GM13977 (cell line): ENCODE measurements at regions not wholly inside any gene's neighbourhood (a gene's known extent, or its start where the extent isn't known, plus 50 kb on each side); places are given as distances from the start of the nearest gene placed in this dataset.

Experiments used
- DNase-seq: peaks from one replicate; pipeline ENCODE4 v3.0.0; 2012; ENCODE audit warnings: low spot score
- CTCF ChIP-seq: IDR thresholded peaks from 2 replicates; pipeline ENCODE4 v1.5.1; 2012; ENCODE audit warnings: mild to moderate bottlenecking, control low read depth; ENCODE audit not compliant: insufficient read depth; ENCODE audit errors: extremely low read depth, missing control alignments
- in situ Hi-C: fragments of 300-500 bp; cut with MboI; formaldehyde crosslinking; loops from one replicate; pipeline ENCODE4 v1.12.0; 2022; ENCODE audit warnings: low sequenced_read_pairs, low pct_unique_long_range_greater_than_20kb, mixed read lengths, inconsistent platforms; ENCODE audit not compliant: unreplicated experiment

GRCh38 chr11:97269527-97269926 lies 879.7 kb downstream of the JRKL start:
- no peak for TF ChIP-seq CTCF
- in situ Hi-C loops = no loop called here
- DNase-seq = no peak

- TF ChIP-seq CTCF = no peak
- no peak for DNase-seq
- in situ Hi-C loops = no loop called here
Observed at GRCh38 chr11:97279341-97279740, 889.5 kb downstream of the JRKL start.

- in situ Hi-C loops = no loop called here
Observed at GRCh38 chr11:97280347-97280746, 890.5 kb downstream of the JRKL start.

GRCh38 chr11:97289823-97290222 lies 900.0 kb downstream of the JRKL start:
- in situ Hi-C loops = no loop called here
- DNase-seq = no peak
- TF ChIP-seq CTCF = no peak

More at GRCh38 chr11:97280347-97280746, 890.5 kb downstream of the JRKL start:
- no peak for TF ChIP-seq CTCF
- DNase-seq = no peak

- in situ Hi-C loops = no loop called here
- DNase-seq = no peak
- TF ChIP-seq CTCF = no peak
Observed at GRCh38 chr11:97290464-97291041, 900.7 kb downstream of the JRKL start.

GRCh38 chr11:97296301-97296700 lies 906.5 kb downstream of the JRKL start:
- DNase-seq = no peak
- in situ Hi-C loops = no loop called here
- no peak for TF ChIP-seq CTCF

- in situ Hi-C loops = no loop called here
- no peak for TF ChIP-seq CTCF
- no peak for DNase-seq
Observed at GRCh38 chr11:97309291-97309690, 919.5 kb downstream of the JRKL start.
